Dedifferentiated amniotic fluid mesenchymal stem cell (primary cell): ENCODE measurements at regions not wholly inside any gene's neighbourhood (a gene's known extent, or its start where the extent isn't known, plus 50 kb on each side); places are given as distances from the start of the nearest gene placed in this dataset.

Source experiments
- DNase-seq: peaks from one replicate; pipeline ENCODE4 v3.0.0-alpha.2; 2016; ENCODE audit errors: extremely low spot score

DNA sequence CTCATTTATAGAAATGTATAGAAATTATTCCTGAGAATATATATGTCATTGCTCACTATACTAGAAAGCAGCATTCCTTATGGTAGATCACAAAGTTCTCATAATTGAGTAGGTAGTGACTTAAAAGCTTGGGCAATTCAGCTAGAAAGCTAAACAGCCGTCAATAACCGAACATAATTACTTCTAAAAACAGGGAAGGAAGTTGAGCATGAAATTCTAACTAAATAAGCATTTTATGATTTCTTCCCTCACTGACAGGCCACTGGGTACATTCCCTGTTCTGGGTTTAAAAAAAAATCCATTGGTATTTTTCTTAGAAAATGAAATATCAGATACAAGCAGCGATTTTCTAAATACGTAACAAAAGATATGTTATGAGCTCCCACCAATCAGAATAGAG is 91.1 kb upstream of the DAB2 start:
- no peak for DNase-seq

DNA sequence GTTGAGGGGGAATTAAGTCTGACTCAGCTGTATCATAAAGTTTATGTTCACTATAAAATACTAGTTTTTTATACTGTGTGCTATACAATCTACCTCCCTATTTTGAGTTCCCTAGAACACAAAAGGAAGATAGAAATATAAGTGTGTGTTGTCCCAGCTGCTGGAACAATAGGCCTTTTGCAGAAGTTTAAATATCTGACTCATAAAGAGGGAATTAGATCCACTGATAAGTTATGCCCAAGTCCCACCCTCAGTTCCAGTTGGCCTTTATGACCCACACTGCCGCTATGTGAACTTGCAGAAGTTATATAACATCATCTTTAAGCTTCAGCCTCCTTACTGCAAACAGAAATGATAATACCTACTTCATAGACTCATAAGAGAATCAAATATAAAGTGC is 88.5 kb upstream of the DAB2 start:
- DNase-seq = no peak

DNA sequence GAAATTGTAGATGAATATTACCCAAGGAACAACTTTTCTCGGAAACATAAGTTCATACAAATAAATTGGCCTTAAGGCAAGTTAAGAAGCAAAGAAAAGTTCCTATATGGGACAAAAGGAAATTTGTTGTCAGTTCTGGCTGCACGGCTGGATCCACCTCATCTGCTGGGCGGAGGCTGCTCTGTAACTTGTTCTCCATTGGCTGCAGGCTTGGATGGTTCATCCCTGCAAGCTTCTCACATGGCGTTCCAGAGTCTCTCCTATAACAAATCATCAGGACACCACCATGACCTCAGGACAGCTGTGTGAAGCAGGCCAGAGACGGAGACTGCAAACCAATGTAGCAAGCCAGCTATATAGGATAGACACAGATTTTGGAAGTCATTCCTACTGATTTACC is 81.4 kb upstream of the DAB2 start:
- DNase-seq = no peak

DNA sequence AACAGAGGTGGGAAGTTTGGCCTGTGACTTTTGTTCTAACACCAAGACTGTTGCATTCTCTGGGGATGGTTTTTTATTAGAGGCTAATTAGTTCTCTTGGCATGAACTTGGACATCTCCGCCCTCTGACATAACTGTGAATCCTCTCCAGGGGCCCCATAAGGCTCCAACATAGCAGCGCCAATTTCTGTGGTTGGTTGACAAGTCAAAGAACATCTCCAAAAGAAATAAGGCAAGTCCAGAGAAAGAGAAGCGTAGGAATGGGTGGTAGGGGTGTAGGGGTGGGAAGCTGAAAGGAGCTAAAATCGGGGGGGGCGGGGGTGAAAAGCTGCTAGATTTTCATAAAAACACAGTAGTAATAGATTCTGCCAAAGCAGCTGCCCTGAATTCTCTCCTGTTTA is 81.0 kb upstream of the DAB2 start:
- no peak for DNase-seq

- DNase-seq = no peak
These were observed 80.6 kb upstream of the DAB2 start for GRCh38 chr5:39505363-39505762.

- DNase-seq = peak; percentile 40
These were observed 78.4 kb upstream of the DAB2 start for GRCh38 chr5:39503155-39503554.

- DNase-seq = no peak
These were observed 77.9 kb upstream of the DAB2 start for GRCh38 chr5:39502704-39503103.

- DNase-seq = peak; percentile 70
These were observed 76.6 kb upstream of the DAB2 start for GRCh38 chr5:39501397-39501796.

DNA sequence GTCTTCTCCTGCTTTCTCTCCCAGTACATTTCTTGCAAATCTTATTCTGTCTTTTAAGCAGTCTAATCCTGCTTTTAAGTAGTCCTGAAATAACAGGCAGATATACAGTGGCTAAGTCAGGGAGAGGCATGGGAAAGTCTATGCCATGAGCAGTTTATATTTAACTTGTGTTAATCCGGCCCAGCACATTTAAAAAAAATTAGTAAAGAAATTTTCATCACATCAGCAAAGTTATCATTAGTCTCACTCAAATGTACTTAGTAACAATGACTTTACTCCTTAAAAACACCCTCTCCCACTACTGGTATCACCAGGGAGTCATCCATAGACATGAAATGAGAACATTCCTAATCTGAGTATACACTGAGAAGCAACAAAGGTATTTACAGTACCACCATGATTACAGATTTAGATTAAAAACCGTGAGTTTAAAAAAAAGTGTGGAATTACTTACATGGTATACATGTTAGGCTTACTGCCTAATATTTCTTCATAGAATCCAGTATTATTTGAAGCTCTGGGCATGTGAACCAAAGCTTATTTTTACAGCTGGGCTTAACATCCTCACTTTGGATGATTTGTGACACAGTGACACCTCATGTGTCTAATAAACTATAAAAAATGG is 75.9 kb upstream of the DAB2 start:
- DNase-seq = no peak

DNA sequence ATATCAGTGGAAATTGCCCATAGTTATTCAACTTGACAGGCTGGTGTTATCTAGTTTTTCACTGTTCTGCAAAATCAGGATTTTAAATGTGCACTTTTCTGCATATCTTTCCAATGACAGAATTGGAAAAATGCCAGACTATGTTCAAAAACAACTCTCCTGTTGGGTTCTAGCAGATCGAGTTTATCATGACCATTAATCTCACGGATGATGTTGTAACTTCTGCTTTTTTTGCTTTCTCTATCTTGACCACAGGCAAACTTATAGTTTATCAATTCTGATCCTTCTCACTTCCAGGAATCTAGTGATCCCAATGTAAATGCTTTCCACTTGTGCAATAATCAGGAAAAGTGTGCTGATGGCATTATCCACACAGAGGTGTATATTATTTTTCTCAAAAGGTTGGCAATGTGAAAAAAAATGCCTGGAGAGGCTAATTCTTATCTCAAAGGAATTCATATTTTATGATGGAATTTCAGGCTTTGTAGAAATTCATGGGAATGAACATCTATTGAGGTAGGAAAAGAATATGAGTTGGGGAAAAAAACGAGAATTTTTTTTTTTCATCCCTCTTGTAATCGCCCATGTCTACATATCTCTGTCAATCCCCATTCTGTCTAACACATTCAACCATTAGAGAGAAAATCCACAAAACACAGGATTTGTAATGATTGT is 73.6 kb upstream of the DAB2 start:
- no peak for DNase-seq

- no peak for DNase-seq
These were observed 72.5 kb upstream of the DAB2 start for GRCh38 chr5:39497322-39497721.

- no peak for DNase-seq
These were observed 70.4 kb upstream of the DAB2 start for GRCh38 chr5:39495227-39495626.

GRCh38 chr5:39494534-39494933 is 69.8 kb upstream of the DAB2 start:
- no peak for DNase-seq

- DNase-seq = peak; percentile 93
These were observed 69.3 kb upstream of the DAB2 start for GRCh38 chr5:39494107-39494510.

DNA sequence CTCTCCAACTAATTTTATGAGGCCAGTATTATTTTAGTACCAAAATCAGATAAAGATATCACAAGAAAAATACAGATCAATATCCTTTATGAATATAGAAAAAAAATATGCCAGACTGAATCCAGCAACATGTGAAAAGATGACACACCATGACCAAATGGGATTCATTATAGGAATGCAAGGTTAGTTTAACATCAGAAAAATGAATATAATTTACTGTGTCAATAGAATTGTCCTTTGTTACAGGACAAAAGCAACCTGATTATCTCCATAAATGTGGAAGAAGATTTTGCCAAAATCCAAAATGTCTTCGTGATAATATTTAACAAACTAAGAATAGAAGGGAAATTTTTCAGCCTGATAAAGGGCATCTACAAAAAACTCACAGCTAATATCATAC is 66.4 kb upstream of the DAB2 start:
- DNase-seq = no peak

GRCh38 chr5:39489263-39489662 is 64.5 kb upstream of the DAB2 start:
- DNase-seq = no peak

DNA sequence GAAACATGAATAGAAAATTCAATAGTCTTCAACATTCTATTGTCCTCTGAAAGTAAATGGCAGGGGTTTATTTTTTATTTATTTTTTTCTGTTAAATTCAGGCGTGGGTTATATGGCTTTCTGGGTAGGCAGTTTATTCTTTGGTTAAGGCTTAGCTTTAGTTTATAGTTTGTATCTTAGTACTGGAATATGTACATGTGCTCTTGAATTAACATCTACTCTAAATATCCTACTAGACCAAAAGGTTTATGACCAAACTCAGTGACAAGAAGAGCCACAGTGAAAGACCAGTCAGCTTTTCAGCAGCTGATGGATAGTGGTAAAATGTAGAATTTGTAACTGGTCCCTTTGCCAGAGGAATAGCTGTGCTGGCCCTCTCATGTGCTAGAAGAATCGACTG is 62.0 kb upstream of the DAB2 start:
- no peak for DNase-seq

GRCh38 chr5:39486361-39486760 is 61.6 kb upstream of the DAB2 start:
- no peak for DNase-seq

- DNase-seq = no peak
These were observed 60.3 kb upstream of the DAB2 start for GRCh38 chr5:39485079-39485478.

GRCh38 chr5:39484673-39485072 is 59.9 kb upstream of the DAB2 start:
- DNase-seq = no peak

- DNase-seq = no peak
These were observed 57.3 kb upstream of the DAB2 start for GRCh38 chr5:39482098-39482497.

GRCh38 chr5:39479537-39479936 is 54.8 kb upstream of the DAB2 start:
- DNase-seq = no peak

DNA sequence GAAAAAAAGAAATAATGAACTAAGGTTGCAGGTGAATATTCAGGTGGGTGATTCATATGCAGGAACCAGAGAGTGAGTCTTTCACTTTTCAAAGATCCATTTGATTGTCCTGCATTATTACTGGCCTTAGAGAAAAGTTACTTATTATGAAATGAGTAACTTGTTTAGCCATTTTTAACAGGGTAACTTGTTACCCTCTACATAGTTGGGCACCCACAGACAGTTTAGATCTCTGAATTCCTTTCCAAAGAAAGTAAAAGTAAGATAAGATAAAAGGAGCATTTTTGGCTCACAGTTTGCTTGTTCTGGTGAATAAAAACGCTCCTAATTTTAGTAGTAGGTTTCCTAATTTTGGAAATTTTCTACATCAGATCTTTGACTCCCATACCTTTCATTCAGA is 54.1 kb upstream of the DAB2 start:
- DNase-seq = no peak

- peak; percentile 91 for DNase-seq
These were observed 52.1 kb upstream of the DAB2 start for GRCh38 chr5:39476843-39477220.
